Caki2 (cell line): ENCODE measurements at regions not wholly inside any gene's neighbourhood (a gene's known extent, or its start where the extent isn't known, plus 50 kb on each side); places are given as distances from the start of the nearest gene placed in this dataset.

ENCODE experiments used
- DNase-seq: peaks from one replicate; pipeline ENCODE4 v3.0.0-alpha.2; 2015; ENCODE audit warnings: low read depth
- in situ Hi-C: cut with HindIII; loops from 2 replicates; pipeline ENCODE4 v1.10.0; 2016; ENCODE audit warnings: low sequenced_read_pairs, low pct_unique_long_range_greater_than_20kb, mixed read lengths

DNA sequence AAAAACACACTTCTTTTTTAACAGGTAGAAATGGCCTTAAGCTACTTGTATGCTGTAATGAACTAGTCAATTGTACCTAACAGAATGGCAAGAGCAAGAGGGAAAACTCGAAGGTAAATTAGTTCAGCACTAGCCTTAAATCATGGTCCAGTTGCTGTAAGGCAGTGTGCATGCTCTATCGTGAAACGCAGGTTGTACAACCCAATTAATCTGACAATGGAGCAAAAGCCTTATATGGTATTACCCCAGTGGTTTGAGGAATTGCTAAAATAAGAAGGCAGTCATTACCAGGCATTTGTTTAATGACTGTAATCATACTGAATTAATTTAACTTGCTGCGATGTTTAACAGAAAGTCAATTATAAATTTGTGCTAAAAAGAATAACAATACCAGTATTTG is 69.3 kb upstream of the SOX4 start:
- no peak for DNase-seq
- in situ Hi-C loops: no loop called here

GRCh38 chr6:21526974-21527373 is 66.6 kb upstream of the SOX4 start:
- DNase-seq: no peak

DNA sequence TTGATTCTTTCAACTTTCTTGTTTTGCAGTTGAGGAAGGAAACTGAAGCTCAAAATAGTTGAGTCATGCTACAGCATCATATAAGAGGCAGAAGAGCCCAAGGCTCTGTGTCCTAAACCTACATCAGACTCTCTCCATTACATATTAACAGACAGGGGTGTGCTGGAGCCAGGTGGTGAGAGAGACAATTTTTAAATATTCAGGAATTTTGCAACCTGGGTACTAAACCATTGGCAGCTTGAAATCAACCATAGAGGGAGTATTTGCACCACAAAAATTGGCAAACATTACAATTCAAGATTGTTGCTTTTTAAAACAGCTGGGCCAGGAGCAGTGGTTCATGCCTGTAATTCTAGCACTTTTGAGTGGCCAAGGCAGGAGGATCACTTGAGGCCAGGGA is 65.8 kb upstream of the SOX4 start:
- in situ Hi-C loops: no loop called here
- peak; percentile 26 for DNase-seq

More at GRCh38 chr6:21526974-21527373, 66.6 kb upstream of the SOX4 start:
- in situ Hi-C loops: no loop called here

GRCh38 chr6:21529431-21529830 is 64.1 kb upstream of the SOX4 start:
- DNase-seq: no peak
- in situ Hi-C loops: no loop called here

DNA sequence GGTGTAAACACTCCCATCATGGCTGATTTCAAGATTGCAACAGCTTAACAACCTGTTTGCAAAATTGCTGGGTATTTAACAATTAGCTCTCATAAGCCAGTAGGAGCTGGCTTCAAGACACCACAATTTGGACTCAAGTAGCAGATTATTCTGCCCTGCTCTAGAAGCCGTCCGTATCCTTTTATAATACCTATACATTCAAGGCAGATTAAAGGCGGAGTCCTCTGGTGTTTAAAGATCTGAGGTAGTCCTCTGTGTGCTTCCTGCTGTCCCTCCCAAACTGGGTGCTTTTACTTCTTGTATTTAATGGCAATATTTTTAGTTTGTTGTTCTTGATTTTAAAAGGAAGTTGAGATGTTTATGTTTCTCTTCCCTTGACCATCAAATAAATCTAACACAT is 62.2 kb upstream of the SOX4 start:
- in situ Hi-C loops: no loop called here
- no peak for DNase-seq

DNA sequence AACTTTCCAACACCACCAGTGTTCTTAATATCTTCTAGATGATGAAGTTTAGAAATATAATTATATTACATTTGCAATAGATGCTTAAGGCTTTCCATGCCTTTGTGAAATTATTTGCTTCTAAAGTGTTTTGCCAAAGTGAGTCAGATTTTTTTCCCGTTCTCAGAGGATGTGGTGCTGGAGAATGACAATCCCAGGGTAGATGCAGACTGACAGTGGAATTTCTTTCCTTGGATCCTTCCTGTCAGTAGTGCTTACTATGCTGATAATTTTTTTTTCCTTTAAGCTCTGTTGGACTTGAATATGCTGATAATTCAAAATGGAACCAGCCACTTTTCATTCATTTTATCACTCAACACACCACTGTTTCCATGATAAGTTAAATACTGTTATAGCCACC is 59.9 kb upstream of the SOX4 start:
- no peak for DNase-seq
- in situ Hi-C loops: no loop called here

GRCh38 chr6:21536280-21536766 is 57.2 kb upstream of the SOX4 start:
- DNase-seq: no peak
- in situ Hi-C loops: no loop called here

GRCh38 chr6:21537637-21538036 is 55.9 kb upstream of the SOX4 start:
- DNase-seq: no peak
- in situ Hi-C loops: no loop called here

- in situ Hi-C loops: no loop called here
- peak; percentile 35 for DNase-seq
These were observed 55.3 kb upstream of the SOX4 start for GRCh38 chr6:21538186-21538798.

DNA sequence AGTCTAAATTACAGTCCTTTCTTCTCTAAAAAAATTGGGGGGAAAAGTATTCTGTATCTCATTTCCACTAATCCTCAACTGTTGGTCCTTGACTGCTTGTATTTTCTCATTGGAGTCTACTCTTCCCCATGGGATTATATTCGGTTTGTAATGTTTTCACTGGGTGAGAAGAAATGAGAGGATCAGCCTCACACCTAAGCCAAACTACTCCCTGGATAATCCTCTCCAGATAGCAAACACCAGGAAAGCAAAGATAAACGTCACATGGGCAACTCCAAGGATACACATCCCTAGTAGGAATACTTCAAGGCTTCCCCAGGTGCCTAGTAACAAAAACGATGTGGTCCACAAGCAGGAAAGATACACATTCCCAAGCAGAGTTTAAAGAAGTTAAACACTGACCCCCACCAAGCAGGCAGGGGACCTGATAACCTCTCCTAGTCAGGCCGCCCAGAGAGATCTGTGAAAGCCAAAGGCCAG is 53.9 kb upstream of the SOX4 start:
- DNase-seq: no peak

More for the DNA sequence above, 53.9 kb upstream of the SOX4 start:
- in situ Hi-C loops: no loop called here
